Stimulated activated CD8-positive, alpha-beta memory T cell treated with anti-CD3 and anti-CD28 coated beads, Interleukin-12 subunit alpha, Interleukin-12 subunit beta, amount 100 ng/mL, for 4 hours (primary cell): ENCODE measurements at regions not wholly inside any gene's neighbourhood (a gene's known extent, or its start where the extent isn't known, plus 50 kb on each side); places are given as distances from the start of the nearest gene placed in this dataset.

ENCODE experiments used
- DNase-seq: peaks from one replicate; pipeline ENCODE4 v3.0.0-alpha.2; 2020; ENCODE audit warnings: low read depth

DNA sequence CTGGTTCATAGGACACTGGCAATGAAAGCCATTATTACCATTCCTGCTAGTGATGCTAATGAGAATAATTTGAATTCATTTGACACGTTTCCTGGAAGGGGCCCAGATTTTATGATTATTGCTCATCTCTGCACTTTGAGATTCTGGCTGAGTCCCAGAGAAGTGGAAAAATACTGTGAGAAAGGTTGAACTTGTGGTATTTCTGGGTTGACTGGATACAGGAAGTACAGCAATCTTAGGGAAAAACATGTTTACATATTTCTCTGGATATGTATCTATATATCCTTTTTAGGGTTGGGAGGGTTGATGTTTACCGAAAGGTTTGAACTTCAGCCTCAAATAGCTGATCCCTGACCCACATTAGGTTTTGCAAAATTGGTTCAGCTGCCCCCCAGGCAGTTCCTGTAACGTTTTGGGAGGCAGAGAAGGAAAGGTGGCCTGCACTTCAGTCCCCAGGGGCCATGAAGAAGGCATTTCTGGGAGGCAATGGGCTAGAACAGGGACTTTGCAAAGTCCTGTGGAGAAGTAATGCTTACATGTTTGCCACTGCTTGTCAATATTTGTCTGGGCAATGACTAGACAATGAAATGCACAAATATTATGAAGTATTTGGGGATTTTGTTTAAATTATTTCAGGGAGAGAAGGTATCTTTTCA lies 253.7 kb upstream of the PITRM1 start:
- no peak for DNase-seq

DNA sequence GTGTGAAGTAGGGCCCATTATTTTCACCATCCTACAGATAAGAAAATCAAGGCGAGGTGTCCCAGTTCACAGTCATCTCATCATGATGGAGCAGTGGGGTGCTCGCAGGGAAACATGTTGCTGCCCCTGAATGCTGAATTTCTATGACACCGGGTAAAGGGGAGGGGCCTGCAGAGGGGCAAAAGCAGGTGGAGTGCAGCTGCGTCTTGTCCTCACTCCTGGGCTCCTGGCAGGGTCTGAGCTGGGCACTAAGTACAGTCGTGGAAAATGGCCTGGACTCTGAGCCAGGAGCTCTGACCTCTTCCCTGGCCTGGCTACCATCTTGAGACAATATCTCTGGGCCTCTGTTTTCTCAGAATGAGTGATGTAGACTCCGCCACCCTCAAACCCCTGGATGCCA lies 253.1 kb upstream of the PITRM1 start:
- no peak for DNase-seq

DNA sequence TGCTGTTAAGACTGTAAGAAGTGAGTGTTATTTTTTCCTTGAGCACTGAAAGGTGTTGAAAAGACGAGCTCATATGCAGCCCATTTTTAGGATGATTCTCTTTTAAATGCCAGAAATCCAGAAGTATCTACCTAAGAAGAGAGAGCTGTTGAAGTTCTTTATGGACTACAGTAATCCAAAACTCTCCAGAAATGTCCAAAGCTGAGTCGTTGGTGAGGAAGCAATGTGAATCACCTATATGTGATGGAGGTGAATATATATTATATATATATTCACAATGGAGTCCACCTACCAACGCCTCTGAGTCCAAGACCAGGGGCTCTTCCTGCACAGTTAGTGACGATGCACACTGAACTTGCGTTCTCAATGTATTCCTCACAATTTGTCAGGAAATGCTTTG lies 252.7 kb upstream of the PITRM1 start:
- DNase-seq, result no peak

DNA sequence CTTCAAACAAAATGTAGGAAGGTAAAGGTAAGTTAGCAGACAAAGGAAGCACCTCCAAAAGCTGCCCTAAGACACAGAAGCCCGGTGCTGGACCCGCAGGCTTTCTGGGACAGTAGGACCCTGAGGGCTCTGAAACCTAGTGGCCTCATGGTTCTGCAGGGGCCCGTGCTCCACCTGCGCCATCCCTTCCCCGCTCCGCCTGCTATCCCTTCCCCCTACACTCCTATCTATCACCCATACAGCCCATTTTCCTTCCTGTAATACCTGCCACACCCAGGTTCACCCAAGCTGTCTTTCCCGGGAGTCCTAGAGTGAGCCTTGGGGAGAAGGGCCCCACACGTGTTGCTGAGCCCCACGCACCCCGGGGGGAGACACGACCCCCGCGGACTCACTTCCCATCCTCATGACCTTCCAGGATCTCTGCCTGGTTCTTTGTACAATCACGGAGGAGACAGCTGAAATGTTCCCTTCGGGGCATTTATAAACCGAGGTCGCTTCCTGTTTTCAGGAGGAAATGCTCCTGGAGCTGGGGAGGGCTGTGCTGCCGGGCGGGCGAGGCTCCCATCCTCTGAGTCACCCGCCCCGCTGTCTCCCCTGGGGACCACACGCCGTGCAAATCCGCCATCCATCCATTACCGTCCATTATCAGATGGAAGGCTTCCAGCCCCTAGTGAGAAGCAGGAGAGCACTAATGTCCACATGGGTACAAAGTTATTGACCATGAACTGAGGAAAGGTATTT lies 251.7 kb upstream of the PITRM1 start:
- DNase-seq, result no peak

DNA sequence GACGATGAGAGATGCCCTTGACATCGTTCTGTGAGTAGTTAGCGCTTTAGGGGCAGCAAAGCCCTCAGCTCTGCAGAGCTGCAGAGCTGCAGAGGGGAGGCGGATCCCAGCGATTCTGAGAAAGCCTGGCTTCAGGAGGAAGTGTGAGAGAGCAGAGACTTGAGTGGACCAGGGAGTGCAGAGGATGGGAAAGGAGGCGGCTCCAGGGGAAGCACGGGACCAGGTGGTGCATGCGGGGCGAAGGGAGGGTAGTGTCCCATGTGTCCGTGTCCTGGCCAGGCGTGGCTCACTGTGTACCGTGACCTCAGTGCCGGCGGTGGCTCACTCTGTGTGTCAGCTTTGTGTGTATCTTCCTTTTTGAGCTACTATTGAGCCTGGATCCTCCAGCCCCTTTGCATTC lies 250.8 kb upstream of the PITRM1 start:
- no peak for DNase-seq

DNA sequence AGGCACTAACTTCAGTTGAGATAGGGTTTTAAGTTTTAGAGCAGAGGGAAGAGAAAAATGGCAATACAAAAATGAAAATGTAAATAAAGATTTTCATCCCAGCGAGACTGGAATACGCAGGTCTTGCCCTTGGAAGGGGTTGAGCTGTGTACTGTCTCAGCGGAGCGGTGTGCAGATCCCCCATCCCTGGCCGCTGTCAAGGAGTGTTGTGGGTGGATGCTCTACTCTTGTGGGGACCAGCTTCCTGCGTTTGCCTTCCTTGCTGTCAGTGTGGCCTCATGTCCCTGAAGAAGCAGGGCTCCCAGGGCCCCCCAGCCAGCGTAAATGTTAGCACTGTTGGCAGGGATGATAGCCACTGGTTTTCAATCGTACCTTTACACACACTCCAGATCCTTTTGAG lies 249.7 kb upstream of the PITRM1 start:
- DNase-seq, result no peak

DNA sequence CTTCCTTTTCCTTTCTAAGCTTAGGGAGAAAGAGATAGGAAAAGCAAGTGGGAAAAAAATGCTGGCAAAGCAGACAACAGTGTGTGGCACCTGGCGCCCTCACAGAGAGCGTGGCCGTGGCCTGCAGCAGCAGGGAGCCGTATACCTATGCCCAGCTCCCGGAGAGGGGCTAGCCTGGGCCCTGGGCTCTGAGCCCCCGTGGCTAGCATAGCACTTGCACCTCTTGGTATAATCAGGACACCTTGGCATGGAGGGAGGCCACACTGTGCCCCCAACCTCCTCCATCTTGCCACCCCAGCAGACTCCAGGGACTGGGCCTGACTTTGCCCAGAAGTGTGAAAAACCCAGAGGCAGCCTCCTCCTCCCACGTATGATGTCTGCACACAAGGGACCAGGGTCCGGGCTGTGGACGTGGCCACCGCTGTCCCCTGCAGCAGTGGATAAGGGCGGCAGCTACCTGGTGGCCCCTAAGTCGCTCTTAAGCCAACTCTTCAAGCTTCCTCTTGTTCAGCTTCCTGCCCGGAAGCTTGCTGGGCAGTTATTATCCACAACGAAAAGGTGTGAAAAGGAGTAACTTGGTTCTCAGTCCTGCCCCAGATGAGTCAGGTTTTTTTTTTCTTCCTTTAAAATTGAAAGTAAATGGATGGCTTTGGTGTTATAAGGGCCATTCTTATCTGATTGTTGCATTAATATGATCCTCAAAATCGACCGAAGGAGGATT lies 249.1 kb upstream of the PITRM1 start:
- DNase-seq, result no peak

DNA sequence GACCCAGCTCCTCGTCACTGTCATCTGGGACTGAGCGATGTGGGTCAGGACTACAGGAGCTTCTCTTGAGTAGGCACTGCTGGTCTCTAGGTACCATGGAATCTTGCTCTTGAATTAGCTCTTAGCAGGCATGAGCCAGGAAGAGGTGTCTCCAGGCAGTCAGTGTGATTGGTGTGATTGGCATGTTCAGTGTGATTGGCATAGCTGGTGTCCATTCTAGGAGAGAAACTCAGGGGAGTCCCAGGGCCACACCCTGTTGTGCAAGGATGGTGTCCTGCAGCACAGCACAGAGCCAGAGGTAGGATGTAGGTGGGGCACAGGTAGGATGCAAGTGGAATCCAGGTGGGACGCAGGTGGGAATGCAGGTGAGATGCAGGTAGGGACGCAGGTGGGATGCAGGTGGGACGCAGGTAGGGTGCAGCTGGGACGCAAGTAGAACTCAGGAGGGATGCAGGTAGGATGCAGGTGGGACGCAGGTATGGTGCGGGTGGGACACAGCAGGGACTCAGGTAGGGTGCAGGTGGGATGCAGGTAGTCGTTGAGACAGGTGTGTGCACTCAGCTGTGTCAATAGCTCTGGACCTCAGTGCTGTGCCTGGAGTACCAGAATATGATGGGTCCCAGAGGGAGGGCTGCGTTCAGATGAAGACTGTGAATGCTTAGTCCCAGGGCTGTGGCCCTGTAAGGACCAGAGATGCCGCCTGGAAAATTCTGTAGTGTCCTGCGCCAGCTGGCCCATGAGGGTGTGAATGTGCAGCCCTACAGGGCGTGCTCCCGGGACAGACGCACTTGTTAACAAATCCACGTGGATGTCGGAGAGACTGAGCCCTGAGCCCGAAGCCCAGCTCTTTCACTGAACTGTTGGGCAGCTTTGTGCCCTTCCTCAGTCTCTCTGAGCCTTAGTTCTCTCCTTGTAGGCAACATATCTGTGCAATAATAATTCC lies 248.2 kb upstream of the PITRM1 start:
- no peak for DNase-seq

DNA sequence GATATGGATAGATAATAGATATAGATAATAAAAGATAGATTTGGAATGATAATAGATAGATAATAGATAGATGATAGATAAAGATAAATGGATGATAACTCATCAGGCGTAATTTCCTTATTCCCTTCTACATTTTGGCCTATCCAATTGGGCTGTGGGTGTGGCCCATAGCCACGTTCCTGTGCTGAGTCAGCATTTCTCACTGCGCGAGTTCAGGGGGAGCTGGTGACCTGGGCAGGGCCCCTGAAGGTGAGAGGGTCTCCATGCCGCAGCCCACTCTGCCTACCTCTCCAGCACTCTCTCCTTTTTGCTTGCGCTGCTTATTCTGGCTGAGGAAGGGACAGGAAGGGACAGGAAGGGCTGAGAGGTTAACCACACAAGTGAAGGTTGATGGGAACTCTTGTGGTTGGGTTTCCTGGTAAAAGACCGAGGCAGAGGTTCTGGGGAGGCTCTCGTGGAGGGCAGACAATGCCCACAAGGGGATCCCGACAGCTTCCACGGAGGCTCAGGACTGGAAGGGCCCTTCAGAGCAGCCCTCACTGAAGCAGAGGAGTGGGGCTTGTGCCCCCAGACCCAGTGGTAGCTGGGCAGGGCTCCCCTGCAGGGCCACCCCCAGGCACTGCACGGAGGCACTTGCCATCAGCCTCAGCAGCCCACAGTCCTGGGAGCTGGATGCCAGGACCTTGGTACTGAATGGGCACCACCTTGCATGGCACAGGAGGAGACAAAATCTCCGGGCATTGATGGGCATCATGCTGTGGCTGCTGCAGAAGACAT lies 247.3 kb upstream of the PITRM1 start:
- no peak for DNase-seq

DNA sequence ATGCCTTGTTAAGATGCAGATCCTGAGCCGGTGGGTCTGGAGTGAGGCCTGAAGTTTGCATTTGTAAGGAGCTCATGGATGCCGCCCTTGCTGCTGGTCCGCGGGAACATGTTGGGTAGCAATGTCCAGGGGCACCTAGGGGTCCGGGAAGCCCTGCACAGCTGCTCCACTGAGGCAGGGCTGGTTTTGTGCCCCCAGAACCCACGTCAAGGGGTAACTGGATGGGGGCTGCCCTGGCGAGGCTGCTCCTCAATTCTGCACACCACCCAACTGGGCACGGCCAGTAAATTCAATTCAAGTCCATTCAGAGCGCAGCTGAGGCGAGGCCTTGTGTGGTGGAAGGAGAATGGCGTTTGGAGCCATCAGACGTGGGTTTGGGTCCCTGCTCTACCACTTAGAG lies 246.3 kb upstream of the PITRM1 start:
- DNase-seq, result no peak

DNA sequence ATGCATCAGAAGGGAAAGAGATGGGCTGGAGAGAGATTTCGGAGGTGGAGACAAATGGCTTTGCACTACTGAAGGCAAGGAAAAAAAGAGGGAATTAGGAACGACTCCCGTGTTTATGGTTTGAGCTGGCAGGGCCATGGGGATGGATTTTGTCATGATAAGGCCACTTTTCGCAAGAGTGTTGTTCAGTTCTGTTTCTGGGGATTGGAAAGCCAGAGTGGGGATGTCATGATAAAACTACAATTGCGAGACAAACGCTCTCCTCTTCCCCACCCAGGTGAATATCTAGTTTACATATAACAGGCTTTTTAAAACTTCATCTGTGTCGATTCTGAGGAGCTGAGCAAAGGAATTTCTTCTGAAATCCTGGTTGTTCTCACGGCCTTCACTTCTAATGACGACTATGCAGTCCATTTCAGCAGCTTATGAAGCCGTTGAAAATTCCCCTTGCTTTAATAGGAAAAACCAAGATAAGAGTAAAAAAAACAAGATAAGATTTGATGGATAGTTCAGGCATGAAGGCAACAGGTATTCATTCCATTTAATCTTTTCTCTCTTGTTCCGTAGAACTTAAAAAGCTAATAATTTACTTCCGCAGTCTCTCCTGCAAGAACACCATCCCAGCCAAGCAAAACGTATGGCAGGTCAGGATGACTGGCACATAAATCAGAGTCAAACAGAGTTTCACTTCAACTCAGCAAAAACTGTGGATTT lies 245.6 kb upstream of the PITRM1 start:
- no peak for DNase-seq

DNA sequence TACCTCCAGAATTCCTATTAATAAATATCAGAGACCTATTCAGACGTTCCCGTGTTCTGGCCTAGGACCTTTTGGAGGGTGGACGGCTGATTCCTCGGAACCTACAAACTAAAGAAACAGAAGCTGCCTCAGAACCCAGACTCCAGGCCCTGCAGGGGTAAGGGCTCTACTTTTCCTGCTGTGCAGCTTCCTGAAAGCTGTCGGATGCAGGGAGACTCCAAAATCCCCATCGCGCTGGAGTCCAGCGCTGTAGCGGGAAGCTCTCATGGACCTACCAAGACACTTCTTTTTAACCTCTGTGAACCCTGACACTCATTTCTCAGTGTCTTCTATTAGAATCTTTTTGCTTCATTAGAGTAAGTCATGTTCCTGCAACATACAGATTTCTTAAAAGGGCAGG lies 244.5 kb upstream of the PITRM1 start:
- no peak for DNase-seq

DNA sequence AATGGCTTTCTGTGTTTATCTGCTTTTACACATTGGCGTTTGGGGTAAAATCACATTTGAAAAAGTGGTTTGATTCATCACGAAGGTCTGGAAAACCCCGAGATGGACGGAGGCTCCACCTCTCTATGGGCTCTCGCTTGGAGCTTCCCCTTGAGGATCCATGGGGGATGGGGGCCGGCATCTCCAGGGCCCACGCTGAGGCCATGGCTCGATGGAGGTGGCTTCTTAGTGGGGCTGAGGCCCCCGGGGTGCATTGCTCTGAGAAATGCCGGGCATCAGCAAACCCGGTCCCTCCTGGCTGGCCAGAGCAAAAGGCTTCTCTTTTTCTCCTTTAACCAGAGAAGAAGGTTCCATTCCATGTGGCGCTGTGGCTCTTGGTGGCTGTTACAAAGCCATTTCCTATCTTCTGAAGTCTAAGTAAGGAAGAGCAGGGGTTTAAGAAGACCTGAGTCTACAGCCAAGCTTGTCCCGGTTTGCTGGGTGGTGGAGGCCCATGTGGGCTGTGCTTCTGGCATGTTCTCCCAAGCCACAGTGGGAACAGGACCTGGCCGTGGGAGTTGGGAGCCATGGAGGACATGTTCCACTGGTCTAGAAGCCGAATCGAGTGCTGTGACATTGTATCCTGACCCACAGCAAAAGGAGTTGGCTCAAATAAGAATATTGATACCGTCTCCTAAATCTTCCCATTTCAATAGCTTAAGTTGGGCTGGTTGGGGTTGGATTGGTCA lies 243.5 kb upstream of the PITRM1 start:
- no peak for DNase-seq

DNA sequence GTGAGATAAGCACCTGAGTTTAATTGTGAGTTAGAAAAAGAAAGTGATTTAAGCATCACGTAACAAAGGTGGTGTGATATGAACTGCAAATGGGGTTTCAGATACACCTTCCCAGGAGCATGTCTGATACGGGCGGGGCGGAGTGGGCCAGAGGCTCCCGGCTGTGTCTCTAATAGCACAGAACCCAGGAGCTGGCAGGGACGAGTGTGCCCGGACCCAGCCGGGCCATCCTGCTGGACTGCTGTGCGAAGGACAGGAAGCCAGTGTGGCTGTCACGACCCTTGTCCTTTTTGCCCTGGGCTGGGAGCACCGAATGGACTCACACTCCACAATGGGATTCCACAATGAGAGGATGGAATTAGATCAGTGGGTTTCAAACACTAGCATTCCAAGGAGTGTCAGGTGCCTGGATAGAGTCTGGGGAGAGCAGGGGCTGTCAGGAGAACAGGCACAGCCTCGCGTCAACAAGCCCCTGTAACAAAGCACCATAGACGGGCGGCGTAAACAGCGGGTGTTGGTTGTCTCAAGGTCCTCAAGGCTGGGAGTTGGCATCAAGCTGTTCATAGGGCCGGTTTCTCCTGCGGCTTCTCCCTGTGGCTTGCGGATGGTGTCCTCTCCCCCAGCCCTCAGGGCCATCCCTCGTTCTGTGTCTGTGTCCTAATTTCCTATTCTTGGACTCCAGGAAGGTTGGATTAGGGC lies 242.6 kb upstream of the PITRM1 start:
- no peak for DNase-seq

DNA sequence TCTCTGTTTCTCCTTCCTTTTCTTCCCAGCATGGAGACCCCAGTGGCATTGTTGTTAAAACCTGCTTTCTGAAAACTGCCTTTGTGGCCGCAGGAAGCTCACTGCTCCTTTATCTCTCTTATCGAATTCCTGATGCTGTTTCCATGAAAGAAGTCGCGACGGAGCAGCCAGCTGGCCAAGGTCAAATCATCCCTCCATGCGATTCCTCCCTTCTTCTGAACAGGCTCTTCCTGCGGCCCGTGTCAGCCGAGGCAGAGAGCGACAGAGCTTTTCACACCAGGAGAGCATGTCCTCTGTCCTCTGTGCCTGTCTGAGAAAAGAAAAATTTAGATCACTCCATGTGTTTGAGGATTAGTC lies 242.1 kb upstream of the PITRM1 start:
- no peak for DNase-seq

DNA sequence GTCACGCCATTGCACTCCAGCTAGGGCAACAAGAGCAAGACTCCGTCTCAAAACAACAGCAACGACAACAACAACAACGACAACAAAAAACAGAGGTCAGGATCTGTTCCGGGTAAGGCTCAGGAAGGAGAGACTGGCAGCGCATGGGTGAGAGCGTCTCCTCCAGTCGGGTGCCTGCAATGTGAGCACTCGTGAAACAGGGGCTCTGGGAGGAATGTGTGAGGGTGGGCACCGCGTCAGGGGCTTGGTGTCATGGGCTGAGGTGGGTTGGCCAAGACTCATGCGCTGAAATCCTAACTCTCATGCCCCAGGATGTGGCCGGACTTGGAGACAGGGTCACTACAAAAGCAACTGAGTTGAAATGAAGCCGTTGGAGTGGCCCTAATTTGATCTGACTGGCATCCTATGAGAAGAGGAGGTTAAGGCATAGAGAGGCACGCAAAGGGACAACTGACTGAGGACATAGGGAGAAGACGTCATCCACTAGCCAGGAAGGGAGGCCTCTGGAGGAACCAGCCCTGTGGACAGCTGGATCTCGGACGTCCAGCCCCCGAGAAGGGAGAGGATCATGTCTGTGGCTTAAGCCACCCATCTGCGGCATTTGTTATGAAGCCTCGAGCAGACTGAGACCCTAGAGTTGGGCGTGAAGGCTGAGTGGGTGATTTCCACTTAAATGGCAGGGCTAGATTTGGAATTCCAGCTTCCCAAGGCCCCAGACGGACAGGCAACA lies 241.5 kb upstream of the PITRM1 start:
- no peak for DNase-seq

DNA sequence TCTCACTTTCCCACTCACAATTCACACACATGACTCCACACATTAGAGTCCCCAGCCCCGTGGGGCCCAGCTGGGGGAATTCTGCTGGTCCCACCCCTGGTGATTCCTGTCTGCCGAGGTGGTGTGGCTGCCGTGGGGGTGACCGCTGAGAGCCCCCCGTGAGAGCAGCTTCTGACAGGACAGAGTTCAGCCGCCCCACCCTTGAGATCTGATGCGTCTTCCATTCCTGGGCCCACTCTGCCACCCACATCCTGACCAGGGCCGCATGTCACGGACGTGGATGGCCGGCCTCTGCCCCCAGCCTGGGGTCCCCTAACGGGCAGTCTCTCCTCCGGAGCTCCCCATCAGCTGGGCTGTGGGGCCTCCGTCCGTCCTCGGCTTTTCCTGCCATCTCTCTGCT lies 240.1 kb upstream of the PITRM1 start:
- DNase-seq, result no peak

DNA sequence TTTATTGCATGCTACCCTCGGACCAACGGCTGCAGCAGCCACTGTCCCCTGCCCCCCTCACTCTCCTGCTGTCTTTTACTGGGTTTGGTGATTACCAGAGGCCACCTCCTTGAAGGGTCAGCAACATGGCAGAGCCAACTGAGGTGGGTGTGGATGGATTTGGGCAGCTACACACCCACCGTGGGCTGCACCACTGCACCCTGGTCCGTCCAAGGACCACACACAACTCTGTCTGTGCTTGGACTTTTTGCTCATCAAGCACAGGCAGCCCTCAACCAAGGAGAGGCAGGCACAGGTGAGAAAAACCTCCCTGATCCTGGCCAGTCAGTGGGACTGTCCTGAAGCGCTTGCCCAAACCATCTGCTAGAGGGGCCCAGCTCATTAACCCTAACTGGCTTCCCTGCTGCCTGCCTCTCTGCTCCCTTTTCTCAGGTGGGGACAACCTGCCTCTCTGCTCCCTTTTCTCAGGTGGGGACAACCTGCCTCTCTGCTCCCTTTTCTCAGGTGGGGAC lies 239.5 kb upstream of the PITRM1 start:
- no peak for DNase-seq

DNA sequence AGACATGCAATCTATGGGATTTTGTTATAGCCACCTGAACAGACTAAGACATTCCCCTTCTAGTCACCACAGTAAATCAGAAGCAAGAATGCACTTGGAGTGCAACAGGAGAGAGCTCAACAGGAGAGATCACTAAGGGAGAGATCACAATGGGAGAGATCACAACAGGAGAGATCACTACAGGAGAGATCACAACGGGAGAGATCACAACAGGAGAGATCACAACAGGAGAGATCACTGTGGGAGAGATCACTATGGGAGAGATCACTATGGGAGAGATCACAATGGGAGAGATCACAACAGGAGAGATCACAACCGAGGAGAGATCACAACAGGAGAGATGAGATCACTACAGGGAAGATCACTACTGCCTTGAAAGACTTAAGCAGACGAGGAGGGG lies 238.5 kb upstream of the PITRM1 start:
- DNase-seq, result no peak
